H1 (cell line): ENCODE measurements at regions not wholly inside any gene's neighbourhood (a gene's known extent, or its start where the extent isn't known, plus 50 kb on each side); places are given as distances from the start of the nearest gene placed in this dataset.

Experiments
- CTCF ChIA-PET: fragments of 300-600 bp; sonication (Branson Sonifier 250); formaldehyde crosslinking; loops from one replicate; lab custom pipeline; 2021; ENCODE audit not compliant: partially characterized antibody; lab: Charles Lee
- POLR2A ChIA-PET: fragments of 300-600 bp; sonication (Branson Sonifier 250); formaldehyde crosslinking; loops from one replicate; lab custom pipeline; 2021; ENCODE audit warnings: inconsistent platforms; ENCODE audit not compliant: partially characterized antibody; lab: Charles Lee
- DNase-seq, 2 experiments: peaks; one replicate each; pipeline versions ENCODE4 v3.0.0 to v3.0.0-alpha.2; 2010 to 2022; ENCODE audit warnings: low spot score in 2 of 2, low read depth in 1 of 2, mixed read lengths in 1 of 2
- FAIRE-seq: peaks from 2 replicates; lab custom pipeline; 2011; peaks lifted over from hg19 to GRCh38; lab: Jason Lieb, UNC
- H2AFZ ChIP-seq: 2 replicates; pipeline ENCODE4 v1.8.1; 2012; ENCODE audit warnings: low read length, inconsistent platforms
- H2AK5ac ChIP-seq: 2 replicates; pipeline ENCODE4 v1.6.1; 2013; ENCODE audit warnings: low read depth, low read length
- H2BK120ac ChIP-seq: replicated peaks from 2 replicates; pipeline ENCODE3; 2013; ENCODE audit warnings: low read depth, low read length, inconsistent platforms
- H2BK12ac ChIP-seq: 2 replicates; pipeline ENCODE4 v1.6.1; 2013; ENCODE audit warnings: low read depth, low read length
- H2BK15ac ChIP-seq: 2 replicates; pipeline ENCODE4 v1.6.1; 2013; ENCODE audit warnings: low read length
- H2BK20ac ChIP-seq: 2 replicates; pipeline ENCODE4 v1.6.1; 2013; ENCODE audit warnings: low read length
- H2BK5ac ChIP-seq: 2 replicates; pipeline ENCODE4 v1.6.1; 2013; ENCODE audit warnings: low read depth, low read length
- H3K14ac ChIP-seq: 2 replicates; pipeline ENCODE4 v1.6.1; 2013; ENCODE audit warnings: inconsistent platforms; ENCODE audit not compliant: insufficient read length
- H3K18ac ChIP-seq: 2 replicates; pipeline ENCODE4 v1.6.1; 2013; ENCODE audit warnings: low read length; ENCODE audit errors: extremely low read depth
- H3K23ac ChIP-seq: 2 replicates; pipeline ENCODE4 v1.6.1; 2013; ENCODE audit warnings: inconsistent platforms; ENCODE audit not compliant: insufficient read length
- H3K23me2 ChIP-seq: 2 replicates; pipeline ENCODE4 v1.6.1; 2013; ENCODE audit warnings: low read depth, low read length
- H3K27ac ChIP-seq: 2 replicates; pipeline ENCODE4 v1.6.1; 2011; ENCODE audit warnings: low read depth, low read length, inconsistent platforms
- H3K27me3 ChIP-seq, 4 experiments: replicated peaks in 1 of 4; 1 replicate in 1 of 4; 2 replicates in 3 of 4; pipeline versions ENCODE4 v1.6.1 to v1.8.1; 2011 to 2013; ENCODE audit warnings: low read length in 3 of 4, mild to moderate bottlenecking in 3 of 4, inconsistent platforms in 2 of 4, mixed read lengths in 2 of 4, moderate library complexity in 1 of 4; ENCODE audit not compliant: control insufficient read depth in 3 of 4, insufficient read depth in 3 of 4; ENCODE audit errors: extremely low read depth in 1 of 4
- H3K36me3 ChIP-seq, 4 experiments: 2 replicates each; pipeline versions ENCODE4 v1.6.1 to v1.8.1; 2011 to 2013; ENCODE audit warnings: mild to moderate bottlenecking in 4 of 4, low read length in 3 of 4, moderate library complexity in 2 of 4, control low read depth in 1 of 4, inconsistent platforms in 1 of 4; ENCODE audit not compliant: insufficient read depth in 4 of 4, control insufficient read depth in 2 of 4
- H3K4ac ChIP-seq: replicated peaks from 2 replicates; pipeline ENCODE3; 2013; ENCODE audit warnings: low read length, low read depth, mixed read lengths, inconsistent platforms; ENCODE audit not compliant: insufficient read length
- H3K4me1 ChIP-seq, 4 experiments: replicated peaks in 1 of 4; 1 replicate in 1 of 4; 2 replicates in 3 of 4; pipeline versions ENCODE4 v1.6.1 to v1.8.1; 2011 to 2013; ENCODE audit warnings: low read length in 3 of 4, inconsistent platforms in 2 of 4, mixed read lengths in 1 of 4; ENCODE audit not compliant: insufficient read depth in 4 of 4, control insufficient read depth in 3 of 4
- H3K4me2 ChIP-seq, 2 experiments: 2 replicates each; pipeline versions ENCODE4 v1.6.1 to v1.8.1; 2011 to 2013; ENCODE audit warnings: low read depth in 2 of 2, low read length in 2 of 2, control low read depth in 1 of 2, inconsistent platforms in 1 of 2, mild to moderate bottlenecking in 1 of 2; ENCODE audit not compliant: insufficient read depth in 1 of 2
- H3K4me3 ChIP-seq, 4 experiments: fragments of 200-600, 300-600 bp in 1 of 4; sonication (generic), shearing (Covaris generic), sonication (Bioruptor Twin) in 1 of 4; 2 replicates each; pipeline versions ENCODE4 v1.5.1 to v1.8.1; 2011 to 2016; ENCODE audit warnings: low read length in 4 of 4, low read depth in 3 of 4, control low read depth in 2 of 4, inconsistent platforms in 2 of 4, mild to moderate bottlenecking in 2 of 4, mixed read lengths in 1 of 4, moderate library complexity in 1 of 4; ENCODE audit not compliant: insufficient read depth in 2 of 4; ENCODE audit errors: extremely low read depth in 1 of 4
- H3K56ac ChIP-seq: replicated peaks from 2 replicates; pipeline ENCODE3; 2013; ENCODE audit warnings: low read depth, mild to moderate bottlenecking, mixed read lengths, low read length, inconsistent platforms; ENCODE audit not compliant: insufficient read length
- H3K79me1 ChIP-seq: 2 replicates; pipeline ENCODE4 v1.6.1; 2013; ENCODE audit warnings: low read depth, low read length, control low read depth
- H3K79me2 ChIP-seq, 2 experiments: 2 replicates each; pipeline versions ENCODE4 v1.6.1 to v1.8.1; 2012 to 2013; ENCODE audit warnings: low read length in 2 of 2, mild to moderate bottlenecking in 2 of 2, inconsistent platforms in 1 of 2; ENCODE audit not compliant: insufficient read depth in 2 of 2, control insufficient read depth in 1 of 2
- H3K9ac ChIP-seq, 4 experiments: replicated peaks in 1 of 4; 1 replicate in 1 of 4; 2 replicates in 3 of 4; pipeline versions ENCODE4 v1.6.1 to v1.8.1; 2011 to 2013; ENCODE audit warnings: low read depth in 3 of 4, low read length in 3 of 4, control low read depth in 2 of 4, mild to moderate bottlenecking in 2 of 4, moderate library complexity in 2 of 4, inconsistent platforms in 1 of 4; ENCODE audit errors: extremely low read depth in 1 of 4
- H3K9me3 ChIP-seq, 2 experiments: 2 replicates each; pipeline versions ENCODE4 v1.6.1 to v1.8.1; 2012 to 2013; ENCODE audit warnings: mild to moderate bottlenecking in 2 of 2, moderate library complexity in 2 of 2, control low read depth in 1 of 2, inconsistent platforms in 1 of 2, low read depth in 1 of 2, low read length in 1 of 2, mixed read lengths in 1 of 2; ENCODE audit not compliant: insufficient read depth in 2 of 2
- H4K20me1 ChIP-seq, 2 experiments: replicated peaks in 1 of 2; 2 replicates each; pipeline versions ENCODE3 to v1.8.1; 2011 to 2013; ENCODE audit warnings: inconsistent platforms in 2 of 2, low read length in 2 of 2, mild to moderate bottlenecking in 1 of 2; ENCODE audit not compliant: insufficient read depth in 2 of 2, control insufficient read depth in 1 of 2
- H4K5ac ChIP-seq: 2 replicates; pipeline ENCODE4 v1.6.1; 2013; ENCODE audit warnings: low read length, low read depth, mixed read lengths, inconsistent platforms; ENCODE audit not compliant: insufficient read length
- H4K8ac ChIP-seq: 2 replicates; pipeline ENCODE4 v1.8.0; 2013; ENCODE audit warnings: mild to moderate bottlenecking, moderate library complexity, low read length, inconsistent platforms; ENCODE audit not compliant: insufficient read depth; ENCODE audit errors: extremely low read depth
- H4K91ac ChIP-seq: replicated peaks from 2 replicates; pipeline ENCODE3; 2013; ENCODE audit warnings: low read length, mixed read lengths, inconsistent platforms; ENCODE audit not compliant: insufficient read length
- RAD21 ChIP-seq, 2 experiments: IDR thresholded peaks in 1 of 2; conservative IDR thresholded peaks in 1 of 2; 2 replicates each; pipeline ENCODE4 v1.6.1; 2011; ENCODE audit warnings: low read depth in 2 of 2, low read length in 2 of 2, improper control_type of control experiment in 1 of 2, inconsistent platforms in 1 of 2, mild to moderate bottlenecking in 1 of 2, moderate library complexity in 1 of 2
- SUZ12 ChIP-seq: fragments of 200-600 bp; sonication (generic); IDR thresholded peaks from 2 replicates; pipeline ENCODE4 v1.6.1; 2012; ENCODE audit warnings: mild to moderate bottlenecking, inconsistent platforms, low read length, moderate library complexity, mixed read lengths
- WGBS, 2 experiments: shearing (Covaris generic) in 1 of 2; methylation state at CpG; one replicate each; pipeline versions ENCODE4 v1.1.6 to v1.1.7; 2013 to 2015; ENCODE audit warnings: low lambda C conversion rate in 2 of 2, mixed read lengths in 2 of 2, inconsistent platforms in 1 of 2, low coverage in 1 of 2, missing lambda C conversion rate in 1 of 2; ENCODE audit not compliant: insufficient replicate concordance in 2 of 2, insufficient coverage in 1 of 2, insufficient read length in 1 of 2; ENCODE audit errors: extremely low coverage in 1 of 2, missing lambda C conversion rate in 1 of 2; 5-methylcytosine and 5-hydroxymethylcytosine counted together

GRCh38 chr10:53107711-53108110 is 335.1 kb upstream of the MBL2 start:
- no peaks in the 10 kb centered on the region for H3K23me2 ChIP-seq
- H3K14ac ChIP-seq = no peak overlapping the region
- no peaks in the 10 kb centered on the region for H4K20me1 ChIP-seq
- no peak overlapping the region for H3K23ac ChIP-seq
- H2BK12ac ChIP-seq = no peak overlapping the region
- H3K79me2 ChIP-seq = no peaks in the 10 kb centered on the region
- H2BK120ac ChIP-seq = no peak overlapping the region
- no peak overlapping the region for H2BK20ac ChIP-seq
- no peak overlapping the region for H3K4me3 ChIP-seq
- H2BK15ac ChIP-seq = no peak overlapping the region
- no peak overlapping the region for H3K4me2 ChIP-seq
- DNase-seq (no peak), FAIRE-seq (no peak)
- no peak overlapping the region for H2AK5ac ChIP-seq
- no peak overlapping the region for H3K27ac ChIP-seq
- TF ChIP-seq RAD21 (IDR thresholded peaks at IDR 0.05 in 1 of 2, conservative IDR thresholded peaks at IDR 0.05 in 1 of 2; ENCODE audit: low read depth in 2 of 2, low read length in 2 of 2) (no peak), SUZ12 (no peak)
- H2BK5ac ChIP-seq = no peak overlapping the region
- peaks cover 0 to 4% (median 0%) of the 10 kb centered on the region in 4 experiments; a peak in 1 of 7 replicates for H3K4me1 ChIP-seq
- no peak overlapping the region for H4K5ac ChIP-seq
- H4K8ac ChIP-seq = no peak overlapping the region
- no peak overlapping the region for H3K4ac ChIP-seq
- H3K9ac ChIP-seq = no peak overlapping the region
- H3K18ac ChIP-seq = no peak overlapping the region
- H3K27me3 ChIP-seq = peaks cover 0 to under 1% (median 0%) of the 10 kb centered on the region in 4 experiments; a peak in 1 of 7 replicates
- H4K91ac ChIP-seq = no peak overlapping the region
- peaks cover 5 to 7% of the 10 kb centered on the region in 2 experiments for H3K9me3 ChIP-seq
- ChIA-PET POLR2A (no interaction called here), CTCF (interaction anchor here (1.4 kb wide), 1 partner anchor 224 kb away, joined by 4 read pairs; no protein-coding TSS in a partner anchor)
- H3K79me1 ChIP-seq = no peaks in the 10 kb centered on the region
- 86% methylated on average over 5 of the region's 5 CpGs; no CpG with 5 or more reads in 1 of the 2 experiments for WGBS, 2 experiments
- H2AFZ ChIP-seq = no peak overlapping the region
- no peaks in the 10 kb centered on the region for H3K36me3 ChIP-seq
- no peak overlapping the region for H3K56ac ChIP-seq
